PC-9 (cell line): ENCODE measurements at regions not wholly inside any gene's neighbourhood (a gene's known extent, or its start where the extent isn't known, plus 50 kb on each side); places are given as distances from the start of the nearest gene placed in this dataset.

Experiments used
- BruUV-seq: library from RNA; stranded (reverse); fragments of 400-500 nt; replicated peaks from 2 replicates; lab custom pipeline; 2021; lab: Mats Ljungman, UMichigan
- CTCF ChIA-PET: fragments of 300-600 bp; sonication (Branson Sonifier 250); formaldehyde crosslinking; loops from one replicate; lab custom pipeline; 2022; ENCODE audit warnings: antibody characterized with exemption; lab: Charles Lee
- POLR2A ChIA-PET: fragments of 300-600 bp; sonication (Branson Sonifier 250); formaldehyde crosslinking; loops from one replicate; lab custom pipeline; 2022; ENCODE audit warnings: antibody characterized with exemption; ENCODE audit not compliant: unreplicated experiment; lab: Charles Lee
- DNase-seq, 2 experiments: peaks; one replicate each; pipeline versions ENCODE4 v3.0.0 to v3.0.0-alpha.2; 2015 to 2022; ENCODE audit warnings: mixed read lengths in 1 of 2
- H2AFZ ChIP-seq: fragments of 200-600 bp; sonication (generic); 2 replicates; pipeline ENCODE4 v1.8.1; 2017; ENCODE audit warnings: antibody characterized with exemption
- H3F3A ChIP-seq: fragments of 200-600 bp; sonication (generic); 2 replicates; pipeline ENCODE4 v1.8.1; 2017; ENCODE audit warnings: antibody characterized with exemption, mild to moderate bottlenecking, low read depth; ENCODE audit not compliant: insufficient read depth
- H3K27ac ChIP-seq: fragments of 200-600 bp; sonication (generic); 2 replicates; pipeline ENCODE4 v1.6.1; 2016; ENCODE audit warnings: mixed run types
- H3K27me3 ChIP-seq: fragments of 200-600 bp; sonication (generic); 2 replicates; pipeline ENCODE4 v1.6.1; 2016; ENCODE audit warnings: low read depth, mixed run types; ENCODE audit not compliant: insufficient read depth
- H3K36me3 ChIP-seq: fragments of 200-600 bp; sonication (generic); 2 replicates; pipeline ENCODE4 v1.6.1; 2016; ENCODE audit warnings: low read depth, mixed run types
- H3K4me1 ChIP-seq: fragments of 200-600 bp; sonication (generic); replicated peaks from 2 replicates; pipeline ENCODE4 v1.6.1; 2016; ENCODE audit warnings: mixed run types; ENCODE audit not compliant: insufficient read depth
- H3K4me2 ChIP-seq: fragments of 200-600 bp; sonication (generic); 2 replicates; pipeline ENCODE4 v1.6.1; 2017; ENCODE audit warnings: mixed run types
- H3K4me3 ChIP-seq: fragments of 200-600 bp; sonication (generic); 2 replicates; pipeline ENCODE4 v1.6.1; 2016; ENCODE audit warnings: mixed run types
- H3K79me2 ChIP-seq: fragments of 200-600 bp; sonication (generic); 2 replicates; pipeline ENCODE4 v1.6.1; 2017; ENCODE audit warnings: low read depth, mixed run types
- H3K9me2 ChIP-seq: fragments of 200-600 bp; sonication (generic); 2 replicates; pipeline ENCODE4 v1.8.1; 2017; ENCODE audit warnings: mild to moderate bottlenecking; ENCODE audit not compliant: insufficient read depth
- H3K9me3 ChIP-seq: fragments of 200-600 bp; sonication (generic); 2 replicates; pipeline ENCODE4 v1.8.1; 2016; ENCODE audit warnings: low read depth; ENCODE audit not compliant: insufficient read depth
- H4K20me1 ChIP-seq: fragments of 200-600 bp; sonication (generic); 2 replicates; pipeline ENCODE4 v1.8.1; 2017; ENCODE audit not compliant: insufficient read depth
- CTCF ChIP-seq: fragments of 200-600 bp; sonication (generic); conservative IDR thresholded peaks from 2 replicates; pipeline ENCODE4 v1.6.1; 2017; ENCODE audit warnings: mixed run types, antibody characterized with exemption, mild to moderate bottlenecking, moderate library complexity
- EZH2 ChIP-seq: fragments of 200-600 bp; sonication (generic); IDR thresholded peaks from 2 replicates; pipeline ENCODE4 v1.8.0; 2017; ENCODE audit warnings: antibody characterized with exemption, low read depth
- intact Hi-C: fragments of 100-400 bp; cut with micrococcal nuclease; formaldehyde crosslinking; loops from one replicate; pipeline ENCODE4 v1.10.0; 2022; ENCODE audit not compliant: unreplicated experiment

DNA sequence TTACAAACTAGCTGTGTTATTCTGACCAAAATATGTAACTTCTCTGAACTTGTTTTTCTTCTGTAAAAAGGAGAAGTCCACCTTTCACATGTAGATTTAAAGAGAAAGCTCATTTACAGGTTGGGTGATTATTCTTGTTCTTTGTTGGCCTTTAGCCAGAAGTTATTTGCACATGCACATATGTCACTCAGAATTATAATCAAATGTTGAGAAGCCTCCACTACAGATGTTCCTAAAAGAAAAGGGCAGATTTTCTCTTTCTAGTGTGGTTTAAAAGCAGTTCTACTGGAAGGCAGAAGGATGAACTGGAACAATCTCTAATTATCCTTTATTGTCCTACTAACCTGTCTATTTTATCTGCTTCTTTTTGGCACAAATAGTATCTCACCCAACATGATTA, 209.8 kb upstream of the ELAVL2 start:
- Histone ChIP-seq H3K9me3 (no peaks in the 10 kb centered on the region), H2AFZ (no peak overlapping the region), H3F3A (no peaks in the 10 kb centered on the region), H3K79me2 (no peaks in the 10 kb centered on the region), H3K4me1 (no peaks in the 10 kb centered on the region), H3K36me3 (no peaks in the 10 kb centered on the region), H3K4me2 (no peak overlapping the region), H3K27me3 (no peaks in the 10 kb centered on the region), H4K20me1 (no peaks in the 10 kb centered on the region), H3K9me2 (no peaks in the 10 kb centered on the region), H3K27ac (no peak overlapping the region), H3K4me3 (no peak overlapping the region)
- CTCF ChIA-PET: no interaction called here
- POLR2A ChIA-PET: no interaction called here
- no peak for DNase-seq
- intact Hi-C loops: no loop called here
- no peak for TF ChIP-seq CTCF
- no peak for TF ChIP-seq EZH2
- BruUV-seq: no TSS peak

DNA sequence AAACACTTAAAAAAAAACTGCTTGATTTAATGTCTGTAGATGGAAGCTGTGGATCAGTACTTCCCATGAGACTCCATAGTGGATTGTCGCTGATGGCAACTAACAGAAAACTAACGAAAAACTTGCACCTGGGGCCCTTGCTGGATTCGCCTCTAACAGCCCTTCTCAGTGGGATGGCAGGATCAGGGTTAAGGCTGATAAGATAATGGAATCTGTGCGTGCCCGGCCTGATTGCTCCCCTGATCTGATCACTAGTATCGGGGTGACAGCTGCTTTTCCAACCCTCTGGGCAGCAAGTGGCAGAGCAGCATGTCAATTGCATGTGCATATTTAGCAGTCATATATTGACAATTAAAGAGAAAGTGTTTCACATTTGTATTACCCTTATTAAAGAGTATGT, 185.8 kb upstream of the ELAVL2 start:
- Histone ChIP-seq H3K4me3 (no peak overlapping the region), H3K79me2 (no peaks in the 10 kb centered on the region), H3K36me3 (no peaks in the 10 kb centered on the region), H3F3A (no peaks in the 10 kb centered on the region), H4K20me1 (no peaks in the 10 kb centered on the region), H3K27ac (no peak overlapping the region), H3K9me3 (no peaks in the 10 kb centered on the region), H3K4me1 (no peaks in the 10 kb centered on the region), H3K27me3 (no peaks in the 10 kb centered on the region), H3K4me2 (no peak overlapping the region), H3K9me2 (no peaks in the 10 kb centered on the region), H2AFZ (no peak overlapping the region)
- no peak for TF ChIP-seq CTCF
- no peak for TF ChIP-seq EZH2
- ChIA-PET CTCF (no interaction called here), POLR2A (no interaction called here)
- intact Hi-C loops: no loop called here
- no TSS peak for BruUV-seq
- DNase-seq: no peak

- no peaks in the 10 kb centered on the region for H3K36me3 ChIP-seq
- H3K4me3 ChIP-seq: no peak overlapping the region
- H4K20me1 ChIP-seq: no peaks in the 10 kb centered on the region
- H3K9me3 ChIP-seq: no peaks in the 10 kb centered on the region
- no peaks in the 10 kb centered on the region for H3K9me2 ChIP-seq
- CTCF ChIA-PET: no interaction called here
- H3K4me1 ChIP-seq: no peaks in the 10 kb centered on the region
- no peak overlapping the region for H3K27ac ChIP-seq
- BruUV-seq: no TSS peak
- no peak overlapping the region for H2AFZ ChIP-seq
- POLR2A ChIA-PET: no interaction called here
- intact Hi-C loops: no loop called here
- H3K79me2 ChIP-seq: no peaks in the 10 kb centered on the region
- TF ChIP-seq CTCF (no peak), EZH2 (no peak)
- no peaks in the 10 kb centered on the region for H3K27me3 ChIP-seq
- no peaks in the 10 kb centered on the region for H3F3A ChIP-seq
- H3K4me2 ChIP-seq: no peak overlapping the region
- DNase-seq: no peak
Measured at GRCh38 chr9:24011009-24011717, 185.1 kb upstream of the ELAVL2 start.
